GM23338 (cell line): ENCODE measurements at regions not wholly inside any gene's neighbourhood (a gene's known extent, or its start where the extent isn't known, plus 50 kb on each side); places are given as distances from the start of the nearest gene placed in this dataset.
A peak's percentile ranks its signal among the peaks of the same experiment; 100 is the strongest.

Source experiments
- ATAC-seq: fragments of 200-7000 bp; cut with Tn5 transposase; 3 replicates; pipeline ENCODE4 v1.9.1; 2020
- DNase-seq: peaks from one replicate; pipeline ENCODE4 v3.0.0-alpha.2; 2015; ENCODE audit warnings: low spot score
- H2AFZ ChIP-seq: fragments of 200-600 bp; sonication (generic); 2 replicates; pipeline ENCODE4 v1.8.0; 2016; ENCODE audit warnings: antibody characterized with exemption, mild to moderate bottlenecking, moderate library complexity
- H3F3A ChIP-seq: fragments of 200-600 bp; sonication (generic); replicated peaks from 2 replicates; pipeline ENCODE4 v1.8.0; 2017; ENCODE audit warnings: antibody characterized with exemption, mixed run types, low read depth
- H3K27ac ChIP-seq: fragments of 200-600 bp; sonication (generic); 2 replicates; pipeline ENCODE4 v1.6.1; 2016; ENCODE audit warnings: low read depth
- H3K27me3 ChIP-seq: fragments of 200-600 bp; sonication (generic); 2 replicates; pipeline ENCODE4 v1.8.0; 2016; ENCODE audit warnings: mild to moderate bottlenecking, mixed run types, moderate library complexity; ENCODE audit not compliant: insufficient read depth
- H3K36me3 ChIP-seq: fragments of 200-600 bp; sonication (generic); 2 replicates; pipeline ENCODE4 v1.8.0; 2016; ENCODE audit warnings: mild to moderate bottlenecking; ENCODE audit not compliant: insufficient read depth
- H3K4me1 ChIP-seq: fragments of 200-600 bp; sonication (generic); 2 replicates; pipeline ENCODE4 v1.8.0; 2016; ENCODE audit warnings: mild to moderate bottlenecking, moderate library complexity; ENCODE audit not compliant: insufficient read depth
- H3K4me2 ChIP-seq: fragments of 200-600 bp; sonication (generic); 2 replicates; pipeline ENCODE4 v1.7.1; 2017; ENCODE audit warnings: mixed run types
- H3K4me3 ChIP-seq: fragments of 200-600 bp; sonication (generic); 2 replicates; pipeline ENCODE4 v1.6.1; 2016; ENCODE audit warnings: mixed run types
- H3K79me2 ChIP-seq: fragments of 200-600 bp; sonication (generic); replicated peaks from 2 replicates; pipeline ENCODE4 v1.8.0; 2017; ENCODE audit warnings: mild to moderate bottlenecking; ENCODE audit not compliant: insufficient read depth
- H3K9me2 ChIP-seq: fragments of 200-600 bp; sonication (generic); 2 replicates; pipeline ENCODE4 v1.8.0; 2017; ENCODE audit not compliant: insufficient read depth
- H4K20me1 ChIP-seq: fragments of 200-600 bp; sonication (generic); replicated peaks from 2 replicates; pipeline ENCODE4 v1.8.0; 2017; ENCODE audit warnings: mild to moderate bottlenecking; ENCODE audit not compliant: insufficient read depth
- H3K27ac Mint-ChIP-seq: 2 replicates; pipeline ENCODE4 v1.8.0; 2020; ENCODE audit warnings: inconsistent platforms, mild to moderate bottlenecking, moderate library complexity, mixed read lengths
- H3K27me3 Mint-ChIP-seq: 3 replicates; pipeline ENCODE4 v1.8.0; 2022; ENCODE audit warnings: low read depth, mild to moderate bottlenecking, moderate library complexity, mixed read lengths, inconsistent platforms; ENCODE audit not compliant: insufficient read depth, poor library complexity
- H3K36me3 Mint-ChIP-seq: 3 replicates; pipeline ENCODE4 v1.8.0; 2021; ENCODE audit warnings: low read depth, mild to moderate bottlenecking, inconsistent platforms, moderate library complexity, mixed read lengths
- H3K4me1 Mint-ChIP-seq: 3 replicates; pipeline ENCODE4 v1.8.0; 2020; ENCODE audit warnings: mild to moderate bottlenecking, inconsistent platforms, mixed read lengths
- H3K4me3 Mint-ChIP-seq: 3 replicates; pipeline ENCODE4 v1.8.0; 2021; ENCODE audit warnings: moderate library complexity, mild to moderate bottlenecking, inconsistent platforms, mixed read lengths
- H3K9me3 Mint-ChIP-seq: 3 replicates; pipeline ENCODE4 v1.8.0; 2020; ENCODE audit warnings: moderate library complexity, mild to moderate bottlenecking, inconsistent platforms, mixed read lengths
- CREB1 ChIP-seq: fragments of 250-450 bp; sonication (Bioruptor Pico); IDR thresholded peaks from 2 replicates; pipeline ENCODE4 v1.5.0; 2020; ENCODE audit warnings: low read depth, mild to moderate bottlenecking, moderate library complexity
- EZH2 ChIP-seq: fragments of 200-600 bp; sonication (generic); IDR thresholded peaks from one replicate; pipeline ENCODE4 v1.8.0; 2017; ENCODE audit warnings: antibody characterized with exemption, mild to moderate bottlenecking, low read depth; ENCODE audit not compliant: unreplicated experiment
- JUNB ChIP-seq: IDR thresholded peaks from one replicate; pipeline ENCODE4 v1.6.1; 2016; ENCODE audit warnings: antibody characterized with exemption; ENCODE audit not compliant: unreplicated experiment
- POLR2AphosphoS5 ChIP-seq: IDR thresholded peaks from 2 replicates; pipeline ENCODE4 v1.6.1; 2016; ENCODE audit warnings: antibody characterized with exemption, low read depth
- REST ChIP-seq: IDR thresholded peaks from one replicate; pipeline ENCODE4 v1.6.1; 2018; ENCODE audit warnings: antibody characterized with exemption; ENCODE audit not compliant: unreplicated experiment
- STAT1 ChIP-seq: IDR thresholded peaks from one replicate; pipeline ENCODE4 v1.6.1; 2016; ENCODE audit warnings: antibody characterized with exemption; ENCODE audit not compliant: unreplicated experiment
- ZNF114 ChIP-seq: fragments of 250-450 bp; sonication (Bioruptor Pico); IDR thresholded peaks from 2 replicates; pipeline ENCODE4 v1.5.0; 2020; ENCODE audit warnings: mild to moderate bottlenecking, moderate library complexity
- ZNF331 ChIP-seq: fragments of 250-450 bp; sonication (Bioruptor Pico); IDR thresholded peaks from 2 replicates; pipeline ENCODE4 v1.5.0; 2020; ENCODE audit warnings: low read depth, mild to moderate bottlenecking, moderate library complexity
- TF ChIP-seq, protein P1 (sequence below), 2 experiments: fragments of 200-600 bp in 1 of 2; sonication (generic) in 1 of 2; conservative IDR thresholded peaks; 2 replicates each; pipeline versions ENCODE4 v1.5.1 to v1.6.1; 2016 to 2017; ENCODE audit warnings: antibody characterized with exemption in 2 of 2, low read depth in 2 of 2, mild to moderate bottlenecking in 2 of 2, moderate library complexity in 1 of 2
- TF ChIP-seq, protein P2 (sequence below): IDR thresholded peaks from 2 replicates; pipeline ENCODE4 v1.6.1; 2016; ENCODE audit warnings: antibody characterized with exemption

DNA sequence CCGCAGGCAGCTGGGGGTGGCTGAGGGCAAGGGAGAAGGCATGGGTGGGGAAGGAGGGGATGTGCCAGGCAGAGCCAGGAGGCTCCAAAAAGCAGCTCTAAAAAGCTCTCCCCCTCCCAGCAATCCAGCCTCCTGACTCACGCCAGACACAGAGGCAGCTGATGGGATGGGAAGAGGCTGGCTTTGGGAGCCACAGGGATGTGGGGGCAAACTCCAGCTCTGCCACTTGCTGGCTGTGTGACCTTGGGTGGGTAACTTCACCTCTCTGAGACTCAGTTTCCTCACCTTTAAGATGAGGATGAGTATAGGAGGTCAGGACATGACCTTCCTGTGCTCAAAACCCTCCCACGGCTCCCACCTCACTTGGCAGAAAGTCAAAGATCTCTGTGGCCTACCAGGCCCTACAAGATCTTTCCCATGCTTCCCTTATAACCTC is 148.9 kb downstream of the CEBPB start (continued):
- TF ChIP-seq, protein P1, sequence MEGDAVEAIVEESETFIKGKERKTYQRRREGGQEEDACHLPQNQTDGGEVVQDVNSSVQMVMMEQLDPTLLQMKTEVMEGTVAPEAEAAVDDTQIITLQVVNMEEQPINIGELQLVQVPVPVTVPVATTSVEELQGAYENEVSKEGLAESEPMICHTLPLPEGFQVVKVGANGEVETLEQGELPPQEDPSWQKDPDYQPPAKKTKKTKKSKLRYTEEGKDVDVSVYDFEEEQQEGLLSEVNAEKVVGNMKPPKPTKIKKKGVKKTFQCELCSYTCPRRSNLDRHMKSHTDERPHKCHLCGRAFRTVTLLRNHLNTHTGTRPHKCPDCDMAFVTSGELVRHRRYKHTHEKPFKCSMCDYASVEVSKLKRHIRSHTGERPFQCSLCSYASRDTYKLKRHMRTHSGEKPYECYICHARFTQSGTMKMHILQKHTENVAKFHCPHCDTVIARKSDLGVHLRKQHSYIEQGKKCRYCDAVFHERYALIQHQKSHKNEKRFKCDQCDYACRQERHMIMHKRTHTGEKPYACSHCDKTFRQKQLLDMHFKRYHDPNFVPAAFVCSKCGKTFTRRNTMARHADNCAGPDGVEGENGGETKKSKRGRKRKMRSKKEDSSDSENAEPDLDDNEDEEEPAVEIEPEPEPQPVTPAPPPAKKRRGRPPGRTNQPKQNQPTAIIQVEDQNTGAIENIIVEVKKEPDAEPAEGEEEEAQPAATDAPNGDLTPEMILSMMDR (conservative IDR thresholded peaks at IDR 0.05; ENCODE audit: low read depth in 2 of 2) = no peak
- TF ChIP-seq JUNB = no peak

GRCh38 chr20:50340541-50340940 is 149.9 kb downstream of the CEBPB start:
- Histone ChIP-seq H3K27ac (no peak overlapping the region), H3K9me2 (no peaks in the 10 kb centered on the region), H4K20me1 (no peaks in the 10 kb centered on the region), H3K4me3 (no peak overlapping the region), H3K4me1 (no peaks in the 10 kb centered on the region; the same call in 1 of the 2 replicates), H3K27me3 (no peaks in the 10 kb centered on the region), H2AFZ (no peak overlapping the region), H3K4me2 (no peak overlapping the region), H3F3A (no peaks in the 10 kb centered on the region), H3K79me2 (no peaks in the 10 kb centered on the region), H3K36me3 (no peaks in the 10 kb centered on the region)
- H3K4me1 Mint-ChIP-seq = peaks cover 8% of the 10 kb centered on the region; the same call in 2 of the 3 replicates
- peaks cover 8% of the 10 kb centered on the region for H3K27me3 Mint-ChIP-seq
- ATAC-seq (no peak), DNase-seq (no peak)
- no peaks in the 10 kb centered on the region for H3K36me3 Mint-ChIP-seq
- no peak overlapping the region for H3K4me3 Mint-ChIP-seq
- no peak overlapping the region for H3K27ac Mint-ChIP-seq
- no peak for TF ChIP-seq REST
- TF ChIP-seq, protein P1 (conservative IDR thresholded peaks at IDR 0.05; ENCODE audit: low read depth in 2 of 2) = peak in 1 of 2 experiments; percentile 11; a peak in 1 of 4 replicates
- H3K9me3 Mint-ChIP-seq = no peaks in the 10 kb centered on the region

DNA sequence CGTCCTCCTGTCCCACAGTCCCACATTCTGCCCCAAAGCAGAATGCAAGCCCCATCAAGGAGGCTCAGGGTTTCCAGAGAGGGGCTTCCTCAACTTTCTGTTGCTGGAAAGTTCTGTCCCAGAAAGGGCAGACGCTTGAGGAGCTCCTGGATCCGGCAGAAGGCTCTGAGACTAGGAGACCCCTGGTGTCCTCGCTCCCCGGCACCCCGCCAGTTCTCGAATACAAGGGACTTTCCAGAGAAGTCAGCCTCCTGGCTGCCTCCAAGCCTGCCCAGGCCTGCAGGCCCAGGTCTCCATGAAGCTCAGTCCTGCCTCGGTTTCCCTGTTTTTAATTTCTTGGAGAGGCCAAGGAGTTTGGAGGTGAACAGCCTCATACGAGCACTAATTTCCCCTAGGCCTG is 150.4 kb downstream of the CEBPB start:
- ATAC-seq (no peak), DNase-seq (no peak)
- Histone ChIP-seq H3K36me3 (no peaks in the 10 kb centered on the region), H3F3A (no peaks in the 10 kb centered on the region), H3K27me3 (no peaks in the 10 kb centered on the region), H3K79me2 (no peaks in the 10 kb centered on the region), H2AFZ (no peak overlapping the region), H3K27ac (no peak overlapping the region), H4K20me1 (no peaks in the 10 kb centered on the region), H3K4me3 (no peak overlapping the region), H3K9me2 (no peaks in the 10 kb centered on the region), H3K4me1 (no peaks in the 10 kb centered on the region; the same call in 1 of the 2 replicates), H3K4me2 (no peak overlapping the region)
- Mint-ChIP-seq H3K9me3 (no peaks in the 10 kb centered on the region), H3K36me3 (no peaks in the 10 kb centered on the region), H3K27me3 (peaks cover 10% of the 10 kb centered on the region), H3K4me1 (peaks cover 8% of the 10 kb centered on the region; the same call in 2 of the 3 replicates), H3K27ac (no peak overlapping the region), H3K4me3 (no peak overlapping the region)
- no peak for TF ChIP-seq JUNB
- TF ChIP-seq, protein P2, sequence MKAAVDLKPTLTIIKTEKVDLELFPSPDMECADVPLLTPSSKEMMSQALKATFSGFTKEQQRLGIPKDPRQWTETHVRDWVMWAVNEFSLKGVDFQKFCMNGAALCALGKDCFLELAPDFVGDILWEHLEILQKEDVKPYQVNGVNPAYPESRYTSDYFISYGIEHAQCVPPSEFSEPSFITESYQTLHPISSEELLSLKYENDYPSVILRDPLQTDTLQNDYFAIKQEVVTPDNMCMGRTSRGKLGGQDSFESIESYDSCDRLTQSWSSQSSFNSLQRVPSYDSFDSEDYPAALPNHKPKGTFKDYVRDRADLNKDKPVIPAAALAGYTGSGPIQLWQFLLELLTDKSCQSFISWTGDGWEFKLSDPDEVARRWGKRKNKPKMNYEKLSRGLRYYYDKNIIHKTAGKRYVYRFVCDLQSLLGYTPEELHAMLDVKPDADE = no peak
- no peak for TF ChIP-seq POLR2AphosphoS5
- TF ChIP-seq STAT1 = no peak
- no peak for TF ChIP-seq CREB1
- TF ChIP-seq ZNF114 (CRISPR knock-in tag) = no peak
- no peak for TF ChIP-seq ZNF331 (CRISPR knock-in tag)
- no peak for TF ChIP-seq EZH2
